HG03060 (cell line): ENCODE measurements at regions not wholly inside any gene's neighbourhood (a gene's known extent, or its start where the extent isn't known, plus 50 kb on each side); places are given as distances from the start of the nearest gene placed in this dataset.
"Not testable (repeated sequence)": the region's sequence is repeated elsewhere in the genome, so short reads cannot be mapped to it uniquely, and the experiment has no call there.

Source experiments
- ATAC-seq: cut with Tn5 transposase; IDR thresholded peaks from one replicate; pipeline ENCODE4 v1.9.1; 2021; ENCODE audit warnings: low read depth, moderate number of reproducible peaks; ENCODE audit not compliant: unreplicated experiment

GRCh38 chr1:188599313-188599712 lies 1770.6 kb downstream of the PLA2G4A start:
- no peak for ATAC-seq

- no peak for ATAC-seq
Observed at GRCh38 chr1:188611432-188611831, 1782.7 kb downstream of the PLA2G4A start.

DNA sequence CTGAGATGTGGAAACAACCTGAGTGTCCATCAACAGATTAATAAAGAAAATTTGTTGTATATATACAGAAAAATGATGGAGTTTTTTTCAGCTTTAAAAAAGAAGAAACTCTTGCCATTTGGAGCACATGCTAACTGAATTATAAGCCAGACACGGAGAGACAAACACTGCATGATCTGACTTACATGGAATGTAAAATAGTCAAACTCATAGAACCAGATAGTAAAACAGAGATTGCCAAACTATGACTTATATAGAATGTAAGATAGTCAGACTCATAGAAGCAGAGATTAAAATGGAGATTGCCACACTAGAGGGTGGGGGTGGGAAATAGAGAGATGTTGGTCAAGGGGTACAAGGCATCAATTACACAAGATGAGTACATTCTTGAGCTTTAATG lies 1786.6 kb downstream of the PLA2G4A start:
- no peak for ATAC-seq

DNA sequence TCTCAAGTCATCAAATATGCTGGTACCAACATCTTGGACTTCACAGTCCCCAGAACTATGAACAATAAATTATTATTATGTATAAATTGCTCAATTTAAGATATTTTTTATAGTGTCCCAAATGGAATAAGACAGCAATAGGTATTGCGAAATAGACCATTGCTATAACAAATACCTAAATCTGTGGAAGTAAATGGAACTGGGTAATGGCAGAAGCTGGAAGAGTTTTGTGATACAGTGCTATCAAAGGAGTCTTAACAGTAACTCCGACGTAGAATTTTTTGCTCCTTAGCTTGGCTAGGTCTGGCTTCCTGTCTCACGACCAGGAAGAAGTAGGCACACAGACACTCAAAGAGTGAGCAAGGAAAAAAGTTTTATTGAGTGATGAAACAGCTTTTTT lies 1791.5 kb downstream of the PLA2G4A start:
- ATAC-seq, result no peak

DNA sequence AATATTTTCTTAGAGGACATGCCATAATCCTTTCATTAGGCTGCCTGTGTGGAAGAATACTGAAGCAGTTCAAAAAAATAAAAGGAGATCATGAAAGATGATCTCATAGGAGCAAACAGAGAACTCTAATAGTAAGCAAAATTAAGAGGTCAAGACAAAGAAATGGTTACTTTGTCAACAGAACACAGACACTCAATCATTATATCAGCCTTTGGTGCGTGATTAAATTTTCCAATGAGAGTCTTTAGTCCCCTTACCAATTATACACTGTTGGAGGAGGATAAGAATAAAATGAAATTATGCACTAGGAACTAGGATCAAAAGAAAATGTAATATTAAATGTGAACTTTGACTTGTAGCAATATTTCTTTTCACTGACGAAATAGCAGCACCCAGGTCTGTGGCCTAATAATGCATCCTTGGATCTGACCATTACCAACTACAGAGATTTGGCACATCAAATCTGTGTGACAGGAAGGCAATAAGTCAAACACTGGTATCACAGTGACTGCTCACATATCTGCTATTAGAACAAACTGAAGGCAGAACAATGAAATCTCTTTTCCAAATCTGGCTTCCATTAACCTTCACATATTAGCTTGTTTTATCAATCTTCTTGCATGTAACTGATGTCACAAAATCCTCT lies 1812.9 kb downstream of the PLA2G4A start:
- ATAC-seq, result no peak

GRCh38 chr1:188642704-188643103 lies 1814.0 kb downstream of the PLA2G4A start:
- ATAC-seq, result no peak

DNA sequence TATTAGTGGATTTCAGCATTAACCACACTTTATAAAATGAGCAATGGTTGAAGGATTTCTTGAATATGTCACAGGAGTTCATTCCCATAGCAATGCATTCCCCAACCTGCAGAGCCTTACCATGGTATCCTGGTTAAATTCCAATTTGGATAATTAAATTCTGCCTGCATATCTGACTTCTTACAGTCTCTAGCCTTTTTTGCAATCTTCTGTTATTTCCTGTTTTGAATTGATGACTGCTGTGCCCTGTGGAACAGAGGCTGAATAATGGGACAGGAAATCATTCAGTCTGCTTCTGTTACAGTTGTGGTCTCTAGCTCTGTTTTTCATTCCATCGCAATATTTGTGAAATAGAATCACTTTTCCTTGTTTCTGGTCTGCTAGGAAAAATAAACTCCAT lies 1823.9 kb downstream of the PLA2G4A start:
- ATAC-seq, result no peak

GRCh38 chr1:188655966-188656365 lies 1821.7 kb downstream of the BRINP3 start:
- ATAC-seq, result not testable (repeated sequence)

DNA sequence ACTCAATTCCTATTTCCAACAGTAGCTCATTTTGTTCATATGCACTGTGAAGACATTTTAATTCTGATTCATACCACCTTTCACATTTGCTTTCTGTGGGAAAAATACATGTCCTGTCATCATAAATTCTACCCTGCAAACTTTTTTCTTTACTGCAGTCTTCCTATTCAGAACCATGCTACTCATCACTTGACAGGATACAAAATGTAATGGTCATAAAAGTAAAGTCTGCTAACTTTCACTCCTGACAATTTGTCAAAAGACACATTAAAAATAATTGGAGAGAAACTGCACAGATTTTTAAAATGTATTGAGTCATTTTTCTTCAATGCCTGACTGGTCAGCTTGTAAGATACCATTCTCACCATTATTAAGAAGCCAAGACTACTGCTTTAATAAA lies 1817.1 kb downstream of the BRINP3 start:
- no peak for ATAC-seq

DNA sequence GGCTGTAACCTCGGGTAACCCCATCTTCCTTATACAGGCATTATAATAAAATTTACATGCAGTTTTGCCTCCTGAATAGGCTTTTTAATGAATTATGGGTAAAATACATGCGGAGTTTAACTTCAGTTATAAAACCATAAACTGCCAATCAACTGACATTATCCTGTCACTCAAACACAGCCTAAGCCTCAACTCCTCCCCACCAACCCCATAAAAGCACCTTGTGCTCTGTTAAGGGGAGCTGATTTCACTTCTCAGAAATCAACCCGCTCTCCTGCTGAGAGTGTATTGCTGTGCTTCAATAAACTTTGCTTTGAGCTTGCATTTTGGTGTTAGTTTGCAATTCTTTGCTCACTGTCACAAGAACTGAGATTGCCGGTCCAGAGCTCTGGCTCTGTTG lies 1812.2 kb downstream of the BRINP3 start:
- ATAC-seq, result no peak

- ATAC-seq, result no peak
Observed at GRCh38 chr1:188668083-188668482, 1809.6 kb downstream of the BRINP3 start.

DNA sequence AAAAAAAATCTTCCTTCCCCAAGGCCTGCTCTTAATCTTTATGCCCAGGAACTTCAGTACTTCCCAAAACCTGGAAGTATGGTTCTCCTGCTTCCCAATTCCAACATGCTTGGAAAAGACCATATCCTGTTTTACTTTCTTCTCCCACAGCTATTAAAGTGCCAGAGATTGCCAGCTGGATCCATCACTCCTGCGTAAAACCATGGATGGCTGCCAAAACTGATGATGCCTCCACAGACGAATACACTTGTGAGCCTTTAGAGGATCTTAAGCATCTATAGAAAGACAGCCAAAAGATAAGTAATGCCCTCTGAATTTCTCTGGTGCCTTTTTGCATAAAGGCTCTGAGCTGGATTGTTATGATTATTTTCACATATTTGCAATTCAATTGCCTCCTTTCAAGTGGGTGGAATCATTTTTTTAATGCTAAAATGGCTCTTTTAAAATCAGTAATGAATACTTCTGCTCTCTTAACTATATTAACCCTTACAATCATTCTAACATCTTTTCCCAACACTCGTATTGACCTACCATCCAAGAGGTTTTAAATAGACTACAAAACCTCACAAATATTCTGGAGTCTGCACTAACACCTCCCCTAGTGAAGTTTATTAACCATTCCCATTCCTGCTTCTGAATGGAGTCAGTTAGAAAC lies 1807.8 kb downstream of the BRINP3 start:
- no peak for ATAC-seq

DNA sequence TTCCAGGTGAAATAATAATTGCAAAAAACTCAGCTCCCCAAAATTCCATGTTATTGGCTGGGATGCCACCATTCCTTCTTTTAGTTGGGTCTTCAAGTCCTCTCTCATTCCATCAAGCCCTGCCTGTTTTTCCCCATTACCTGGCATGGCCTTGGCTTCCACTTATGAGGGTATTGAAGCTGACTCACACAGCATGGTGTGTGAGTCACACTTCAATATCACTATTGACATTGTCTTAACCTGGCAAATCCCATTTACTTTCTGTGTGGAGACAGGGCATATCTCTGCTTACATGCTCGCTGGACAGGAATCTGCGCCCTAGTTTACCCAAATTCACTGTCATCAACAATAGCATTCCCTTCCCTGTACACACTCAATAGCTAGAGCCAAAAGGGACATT lies 1806.8 kb downstream of the BRINP3 start:
- no peak for ATAC-seq

DNA sequence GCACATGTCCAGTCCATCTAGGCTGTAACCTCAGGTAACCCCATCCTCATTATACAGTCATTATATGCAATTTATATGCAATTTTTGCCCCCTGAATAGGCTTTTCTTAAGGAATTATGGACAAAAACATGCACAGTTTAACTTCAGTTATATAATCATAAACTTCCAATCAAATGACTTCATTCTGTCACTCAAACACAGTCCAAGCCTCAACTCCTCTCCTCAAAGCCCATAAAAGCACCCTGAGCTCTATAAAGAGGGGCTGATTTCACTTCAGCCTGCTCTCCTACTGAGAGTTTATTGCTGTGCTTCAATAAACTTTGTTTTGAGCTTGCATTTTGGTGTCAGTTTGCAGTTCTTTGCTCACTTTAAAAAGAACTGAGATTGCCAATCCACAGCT lies 1805.5 kb downstream of the BRINP3 start:
- no peak for ATAC-seq

DNA sequence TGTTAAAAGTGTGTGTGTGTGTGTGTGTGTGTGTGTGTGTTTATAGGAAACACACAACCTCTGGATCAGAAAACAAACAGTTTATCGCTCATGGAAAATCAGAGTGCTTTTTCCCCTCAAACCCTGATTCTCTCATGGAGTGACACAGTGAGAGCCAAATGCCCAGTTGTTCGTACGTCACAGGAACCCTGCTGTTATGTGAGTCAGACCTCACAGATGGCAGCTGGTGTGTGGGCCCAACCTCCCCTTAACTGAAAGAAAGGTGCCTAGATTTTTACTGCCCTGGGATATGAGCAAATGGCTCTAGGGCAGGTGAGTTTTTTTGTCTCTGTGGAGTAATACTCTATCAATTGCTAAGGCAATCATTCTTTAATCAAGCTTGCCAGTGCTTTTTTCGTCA lies 1788.1 kb downstream of the BRINP3 start:
- ATAC-seq, result no peak

DNA sequence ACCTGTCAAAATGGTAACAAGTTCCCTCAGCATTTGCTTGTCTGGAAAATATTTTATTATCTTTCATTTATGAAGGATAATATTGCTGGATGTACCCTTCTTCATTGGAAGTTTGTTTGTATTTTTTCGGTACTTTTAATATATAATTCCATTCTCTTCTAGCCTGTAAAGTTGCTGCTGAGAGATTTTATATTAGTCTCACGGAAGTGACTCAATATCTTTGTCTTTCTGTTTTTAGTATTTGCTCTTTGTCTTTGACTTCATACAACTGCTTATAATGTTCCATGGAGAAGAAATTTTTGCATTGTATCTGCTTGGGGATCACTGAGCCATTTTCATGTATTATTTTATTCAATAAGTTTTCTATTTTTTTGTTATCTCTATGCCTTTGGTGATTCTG lies 1777.5 kb downstream of the BRINP3 start:
- ATAC-seq, result no peak

DNA sequence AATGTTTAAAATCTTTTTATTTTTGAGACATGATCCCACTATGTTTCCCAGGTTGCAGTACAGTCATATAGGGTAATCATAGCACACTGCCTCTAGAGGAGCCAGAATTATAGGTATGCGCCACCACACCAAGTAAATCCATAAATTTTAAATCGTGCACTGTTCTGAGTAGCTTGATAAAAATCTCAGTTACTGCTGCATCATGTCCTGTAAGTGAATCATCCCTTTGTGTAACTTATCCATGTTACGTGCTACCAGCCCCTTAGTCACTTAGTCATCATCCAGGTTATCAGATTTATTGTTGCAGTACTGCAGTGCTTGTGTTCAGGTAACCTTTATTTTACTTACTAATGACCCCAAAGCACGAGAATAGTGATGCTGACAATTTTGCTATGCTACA lies 1770.9 kb downstream of the BRINP3 start:
- ATAC-seq, result no peak

GRCh38 chr1:188708795-188709535 lies 1768.7 kb downstream of the BRINP3 start:
- no peak for ATAC-seq

- ATAC-seq, result no peak
Observed at GRCh38 chr1:188715566-188715965, 1762.1 kb downstream of the BRINP3 start.

GRCh38 chr1:188719735-188720134 lies 1757.9 kb downstream of the BRINP3 start:
- ATAC-seq, result no peak

DNA sequence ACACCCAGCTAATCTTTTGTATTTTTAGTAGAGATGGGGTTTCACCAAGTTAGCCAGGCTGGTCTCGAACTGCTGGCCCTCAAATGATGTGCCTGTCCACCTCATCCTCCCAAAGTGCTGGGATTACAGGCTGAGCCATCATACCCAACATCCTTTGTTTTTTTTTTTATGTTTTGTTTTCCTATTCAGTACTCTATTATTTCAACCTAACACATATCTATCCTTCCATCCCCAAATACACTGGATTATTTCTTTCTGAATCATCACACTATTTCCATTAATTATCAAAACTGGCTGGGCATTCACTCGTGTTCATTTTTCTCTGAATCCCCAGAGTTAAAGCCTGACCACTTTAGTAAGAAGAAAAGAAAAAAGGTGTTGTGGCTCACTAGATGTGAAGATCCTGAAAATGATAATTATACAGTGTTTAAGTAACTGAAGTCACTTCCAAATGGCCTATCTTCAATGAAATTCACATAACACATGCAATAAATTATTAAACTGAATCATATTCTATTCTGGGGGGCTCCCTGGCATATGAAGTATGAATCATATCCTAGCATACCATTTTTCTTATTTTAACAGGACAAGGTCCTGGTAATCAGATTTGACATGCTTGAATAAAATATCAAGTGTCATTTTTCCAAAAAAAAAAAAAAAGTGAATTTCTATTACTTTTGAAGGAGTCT lies 1754.2 kb downstream of the BRINP3 start:
- no peak for ATAC-seq
